Epithelial cell of proximal tubule (primary cell): ENCODE measurements at regions not wholly inside any gene's neighbourhood (a gene's known extent, or its start where the extent isn't known, plus 50 kb on each side); places are given as distances from the start of the nearest gene placed in this dataset.

Source experiments
- DNase-seq: peaks from one replicate; pipeline ENCODE4 v3.0.0-alpha.2; 2011; ENCODE audit warnings: low read depth
- H3K4me3 ChIP-seq: 2 replicates; pipeline ENCODE4 v1.5.1; 2011; ENCODE audit warnings: low read depth, mild to moderate bottlenecking, low read length
- TF ChIP-seq, protein P1 (sequence below): conservative IDR thresholded peaks from 2 replicates; pipeline ENCODE4 v1.5.1; 2012; ENCODE audit warnings: low read depth, mild to moderate bottlenecking, low read length

GRCh38 chr13:73776151-73776785 lies 357.9 kb downstream of the KLF12 start:
- H3K4me3 ChIP-seq = no peak overlapping the region
- TF ChIP-seq, protein P1, sequence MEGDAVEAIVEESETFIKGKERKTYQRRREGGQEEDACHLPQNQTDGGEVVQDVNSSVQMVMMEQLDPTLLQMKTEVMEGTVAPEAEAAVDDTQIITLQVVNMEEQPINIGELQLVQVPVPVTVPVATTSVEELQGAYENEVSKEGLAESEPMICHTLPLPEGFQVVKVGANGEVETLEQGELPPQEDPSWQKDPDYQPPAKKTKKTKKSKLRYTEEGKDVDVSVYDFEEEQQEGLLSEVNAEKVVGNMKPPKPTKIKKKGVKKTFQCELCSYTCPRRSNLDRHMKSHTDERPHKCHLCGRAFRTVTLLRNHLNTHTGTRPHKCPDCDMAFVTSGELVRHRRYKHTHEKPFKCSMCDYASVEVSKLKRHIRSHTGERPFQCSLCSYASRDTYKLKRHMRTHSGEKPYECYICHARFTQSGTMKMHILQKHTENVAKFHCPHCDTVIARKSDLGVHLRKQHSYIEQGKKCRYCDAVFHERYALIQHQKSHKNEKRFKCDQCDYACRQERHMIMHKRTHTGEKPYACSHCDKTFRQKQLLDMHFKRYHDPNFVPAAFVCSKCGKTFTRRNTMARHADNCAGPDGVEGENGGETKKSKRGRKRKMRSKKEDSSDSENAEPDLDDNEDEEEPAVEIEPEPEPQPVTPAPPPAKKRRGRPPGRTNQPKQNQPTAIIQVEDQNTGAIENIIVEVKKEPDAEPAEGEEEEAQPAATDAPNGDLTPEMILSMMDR = no peak
- DNase-seq = no peak

DNA sequence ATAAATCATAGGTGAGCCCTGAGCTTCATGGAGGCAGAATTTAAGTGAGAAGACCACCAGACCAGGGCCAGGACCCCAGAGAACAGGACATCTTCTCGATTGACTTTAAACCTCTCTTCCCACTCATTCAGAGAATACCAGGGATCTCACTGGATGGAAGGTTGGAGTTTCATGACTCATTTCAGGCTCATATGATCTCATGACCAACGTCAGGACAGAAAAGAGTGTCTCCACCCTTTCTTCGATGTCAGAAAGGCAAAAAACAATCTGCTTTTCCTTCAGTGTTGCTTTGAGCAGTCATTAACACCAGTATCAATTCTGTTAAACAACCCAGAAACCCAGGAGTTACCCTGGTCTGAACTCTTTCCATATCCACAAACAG lies 361.0 kb downstream of the KLF12 start:
- DNase-seq = no peak
- TF ChIP-seq, protein P1 = no peak

GRCh38 chr13:73772449-73773167 lies 361.6 kb downstream of the KLF12 start:
- TF ChIP-seq, protein P1 = no peak
- no peak overlapping the region for H3K4me3 ChIP-seq
- no peak for DNase-seq

More for the DNA sequence above, 361.0 kb downstream of the KLF12 start:
- H3K4me3 ChIP-seq = no peak overlapping the region

GRCh38 chr13:73767747-73768315 lies 366.4 kb downstream of the KLF12 start:
- TF ChIP-seq, protein P1 = peak; percentile 67
- DNase-seq = no peak
- no peak overlapping the region for H3K4me3 ChIP-seq

DNA sequence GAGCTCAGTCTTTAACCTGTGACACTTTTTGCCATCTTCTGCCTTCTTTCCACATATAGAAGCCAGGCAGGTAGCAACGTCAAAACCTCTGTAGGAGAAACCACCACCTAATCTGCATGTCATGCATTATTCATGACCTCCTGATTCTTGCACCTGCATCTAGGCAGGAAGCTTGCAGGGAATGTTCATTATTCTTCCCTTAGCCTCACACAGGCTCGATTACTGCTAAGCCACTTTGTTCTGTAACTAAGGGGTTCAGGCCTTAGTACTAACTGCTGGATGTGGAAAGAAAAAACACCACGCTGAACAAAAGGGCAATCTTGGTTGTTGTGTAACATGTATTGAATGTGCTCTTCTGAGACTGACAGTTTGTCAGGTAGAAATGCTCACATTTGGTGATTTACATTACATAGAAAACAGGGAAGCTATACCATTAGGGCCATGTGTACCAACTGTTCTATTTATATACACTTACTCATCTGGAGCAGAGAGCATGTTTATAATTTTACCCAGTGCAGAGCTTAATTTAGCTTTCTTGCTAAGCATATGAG lies 366.9 kb downstream of the KLF12 start:
- peak; percentile 10 for DNase-seq
- TF ChIP-seq, protein P1 = no peak
- no peak overlapping the region for H3K4me3 ChIP-seq

DNA sequence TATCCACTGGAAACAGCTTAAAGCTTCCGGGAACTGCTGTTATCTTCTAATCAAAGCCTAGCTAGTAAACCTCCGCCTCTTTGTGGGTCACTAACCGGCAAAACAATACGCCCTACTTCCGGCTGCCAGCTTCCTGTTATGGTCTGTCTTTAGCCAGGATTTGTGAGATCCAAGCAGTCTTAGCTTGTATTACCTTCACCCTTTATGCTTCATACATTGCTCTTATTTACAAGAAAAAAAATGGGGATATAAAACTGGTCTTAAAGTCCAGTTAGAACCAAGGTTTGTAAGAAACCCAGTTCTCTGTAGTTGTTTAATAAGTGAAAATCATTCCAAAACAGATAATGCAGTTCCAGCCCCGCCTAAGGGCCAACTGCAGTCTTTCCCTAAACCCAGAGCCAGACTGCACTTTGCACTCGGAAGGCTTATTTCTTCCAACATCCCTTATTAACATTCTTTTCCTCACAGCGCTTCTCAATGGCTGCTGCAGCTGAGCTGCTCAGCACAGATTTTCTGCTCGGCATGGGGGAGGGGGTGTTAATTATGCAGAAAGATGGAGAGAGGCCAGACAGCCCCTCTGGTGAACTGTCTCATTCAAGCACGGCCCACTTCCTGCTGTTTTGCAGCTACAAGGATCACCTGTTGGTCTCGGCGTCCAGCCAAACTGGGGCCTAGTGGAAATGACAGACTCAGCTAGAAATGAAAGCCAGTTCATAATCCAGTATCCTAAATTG lies 368.4 kb downstream of the KLF12 start:
- H3K4me3 ChIP-seq = peak overlapping the region; percentile 20
- TF ChIP-seq, protein P1 = no peak
- peak; percentile 31 for DNase-seq
